Activated CD8-positive, alpha-beta T cell treated with anti-CD3 and anti-CD28 coated beads, Interleukin-2, amount 10 ng/mL, durations not matched to agents 7 days and 5 days (primary cell): ENCODE measurements at regions not wholly inside any gene's neighbourhood (a gene's known extent, or its start where the extent isn't known, plus 50 kb on each side); places are given as distances from the start of the nearest gene placed in this dataset.
"Not testable (repeated sequence)": the region's sequence is repeated elsewhere in the genome, so short reads cannot be mapped to it uniquely, and the experiment has no call there.

Experiments used
- ATAC-seq: fragments of 150-1000 bp; cut with Tn5 transposase; one replicate; pipeline ENCODE4 v1.10.0; 2021; ENCODE audit warnings: moderate library complexity
- CTCF ChIA-PET: fragments of 350-600 bp; sonication (Branson Sonifier 250); formaldehyde crosslinking; loops from one replicate; lab custom pipeline; 2021; ENCODE audit warnings: antibody characterized with exemption; lab: Charles Lee
- POLR2A ChIA-PET: fragments of 350-600 bp; sonication (Branson Sonifier 250); formaldehyde crosslinking; loops from one replicate; lab custom pipeline; 2021; ENCODE audit warnings: antibody characterized with exemption; lab: Charles Lee
- DNase-seq: peaks from one replicate; pipeline ENCODE4 v3.0.0-alpha.2; 2020
- H3K27ac Mint-ChIP-seq: one replicate; pipeline ENCODE4 v1.8.0; 2021; ENCODE audit warnings: mild to moderate bottlenecking, mixed read lengths
- H3K27me3 Mint-ChIP-seq: one replicate; pipeline ENCODE4 v1.8.0; 2021; ENCODE audit warnings: low read depth, mixed read lengths
- H3K36me3 Mint-ChIP-seq: one replicate; pipeline ENCODE4 v1.8.0; 2021; ENCODE audit warnings: low read depth, mixed read lengths
- H3K4me1 Mint-ChIP-seq: one replicate; pipeline ENCODE4 v1.8.0; 2021; ENCODE audit warnings: low read depth, mixed read lengths
- H3K4me3 Mint-ChIP-seq: one replicate; pipeline ENCODE4 v1.8.0; 2021; ENCODE audit warnings: mild to moderate bottlenecking, mixed read lengths
- H3K9me3 Mint-ChIP-seq: one replicate; pipeline ENCODE4 v1.8.0; 2022; ENCODE audit warnings: mixed read lengths; ENCODE audit not compliant: insufficient read depth

DNA sequence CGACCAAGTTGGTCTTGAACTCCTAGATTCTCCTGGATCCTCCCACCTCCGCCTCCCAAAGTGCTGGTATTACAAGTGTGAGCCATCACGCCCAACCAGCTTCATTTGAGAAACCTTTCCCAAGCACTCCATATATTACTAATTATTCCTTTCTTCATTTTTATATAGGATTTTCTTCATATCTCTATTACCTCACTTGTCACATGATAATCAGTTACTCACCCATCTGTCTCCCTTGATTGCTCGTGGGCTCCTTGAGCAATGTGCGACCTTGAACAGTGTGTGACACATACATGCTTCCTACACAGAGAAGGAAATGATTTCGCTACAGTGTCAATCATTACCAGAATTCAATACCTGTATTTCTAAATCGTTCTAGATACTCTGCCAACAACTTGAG, 110.7 kb upstream of the C2CD4B start:
- ATAC-seq (no peak), DNase-seq (no peak)
- ChIA-PET CTCF (no interaction called here), POLR2A (no interaction called here)
- no peaks in the 10 kb centered on the region for H3K36me3 Mint-ChIP-seq
- peaks cover 26% of the 10 kb centered on the region for H3K27me3 Mint-ChIP-seq
- no peak overlapping the region for H3K4me3 Mint-ChIP-seq
- no peaks in the 10 kb centered on the region for H3K4me1 Mint-ChIP-seq
- H3K9me3 Mint-ChIP-seq: peaks cover 5% of the 10 kb centered on the region
- H3K27ac Mint-ChIP-seq: no peak overlapping the region

DNA sequence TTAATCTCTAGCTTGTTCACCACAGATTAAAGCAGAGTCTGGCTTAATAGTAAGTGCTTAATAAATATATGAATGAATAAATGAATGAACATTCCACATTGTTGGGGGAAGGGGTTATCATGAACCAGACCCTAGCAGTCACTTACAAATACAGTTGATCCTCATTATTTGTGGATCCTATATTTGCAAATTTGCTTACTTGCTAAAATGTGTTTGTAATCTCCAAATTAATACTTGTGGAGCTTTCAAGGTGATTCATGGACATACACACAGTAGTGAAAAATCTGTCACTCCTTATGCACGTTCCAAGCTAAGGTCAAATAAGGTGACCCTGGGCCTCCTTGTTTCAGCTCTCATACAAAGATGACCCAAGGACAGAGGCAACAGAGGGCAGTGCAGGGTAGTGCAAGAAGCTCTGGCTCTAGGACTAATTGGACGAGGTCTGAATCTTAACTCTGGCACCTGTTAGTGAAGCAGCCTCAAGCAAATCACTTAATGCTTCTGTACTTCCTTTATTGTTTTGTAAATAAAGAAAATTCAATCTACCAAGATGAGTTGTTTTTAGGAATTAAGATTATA, 112.8 kb upstream of the C2CD4B start:
- Mint-ChIP-seq H3K4me1 (no peaks in the 10 kb centered on the region), H3K27me3 (peaks cover 33% of the 10 kb centered on the region), H3K9me3 (no peaks in the 10 kb centered on the region), H3K36me3 (no peaks in the 10 kb centered on the region), H3K4me3 (no peak overlapping the region), H3K27ac (no peak overlapping the region)
- CTCF ChIA-PET: no interaction called here
- POLR2A ChIA-PET: no interaction called here
- DNase-seq: no peak
- no peak for ATAC-seq

- Mint-ChIP-seq H3K27me3 (peaks cover 36% of the 10 kb centered on the region), H3K9me3 (no peaks in the 10 kb centered on the region), H3K36me3 (no peaks in the 10 kb centered on the region), H3K4me1 (no peaks in the 10 kb centered on the region), H3K4me3 (no peak overlapping the region), H3K27ac (no peak overlapping the region)
- DNase-seq (no peak), ATAC-seq (no peak)
- CTCF ChIA-PET: no interaction called here
- POLR2A ChIA-PET: no interaction called here
Measured at GRCh38 chr15:62278534-62278933, 113.4 kb upstream of the C2CD4B start.

DNA sequence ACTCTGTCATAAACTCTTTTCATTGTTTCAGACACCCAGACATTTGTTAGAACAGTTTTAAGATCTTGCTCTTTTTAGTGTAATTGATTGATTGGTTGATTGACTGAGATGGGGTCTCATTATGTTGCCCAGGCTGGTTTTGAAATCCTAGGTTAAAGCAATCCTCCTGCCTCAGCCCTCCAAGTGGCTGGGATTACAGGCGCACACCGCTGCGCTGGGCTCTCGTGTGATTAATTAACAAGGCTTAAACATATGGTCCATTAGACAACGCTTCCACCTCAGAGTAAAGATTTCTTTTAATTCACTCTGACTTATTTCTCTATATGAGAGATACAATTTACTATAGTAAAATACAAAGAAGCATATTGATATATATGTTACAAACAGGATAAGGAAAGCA, 114.0 kb upstream of the C2CD4B start:
- DNase-seq: no peak
- no peak for ATAC-seq
- Mint-ChIP-seq H3K27me3 (peaks cover 36% of the 10 kb centered on the region), H3K9me3 (no peaks in the 10 kb centered on the region), H3K36me3 (no peaks in the 10 kb centered on the region), H3K27ac (no peak overlapping the region), H3K4me3 (no peak overlapping the region), H3K4me1 (no peaks in the 10 kb centered on the region)
- CTCF ChIA-PET: no interaction called here
- POLR2A ChIA-PET: no interaction called here

GRCh38 chr15:62280625-62281024, 115.5 kb upstream of the C2CD4B start:
- Mint-ChIP-seq H3K9me3 (no peaks in the 10 kb centered on the region), H3K4me3 (no peak overlapping the region), H3K36me3 (no peaks in the 10 kb centered on the region), H3K27me3 (peaks cover 37% of the 10 kb centered on the region), H3K27ac (no peak overlapping the region), H3K4me1 (no peaks in the 10 kb centered on the region)
- ATAC-seq (no peak), DNase-seq (no peak)
- CTCF ChIA-PET: interaction anchor here (0.9 kb wide), 1 partner anchor 27 kb away, joined by 3 read pairs; no protein-coding TSS in a partner anchor
- POLR2A ChIA-PET: no interaction called here

- H3K4me3 Mint-ChIP-seq, ATAC-seq, DNase-seq, POLR2A ChIA-PET, H3K9me3 Mint-ChIP-seq, H3K36me3 Mint-ChIP-seq, CTCF ChIA-PET, H3K4me1 Mint-ChIP-seq, H3K27ac Mint-ChIP-seq: not testable (repeated sequence)
- peaks cover 35% of the 10 kb centered on the region for H3K27me3 Mint-ChIP-seq
Measured at GRCh38 chr15:62281801-62282200, 116.7 kb upstream of the C2CD4B start.

- Mint-ChIP-seq H3K27me3 (peaks cover 31% of the 10 kb centered on the region), H3K36me3 (no peaks in the 10 kb centered on the region), H3K4me1 (no peaks in the 10 kb centered on the region), H3K27ac (no peak overlapping the region), H3K9me3 (no peaks in the 10 kb centered on the region), H3K4me3 (no peak overlapping the region)
- POLR2A ChIA-PET: no interaction called here
- ATAC-seq (no peak), DNase-seq (no peak)
- CTCF ChIA-PET: no interaction called here
Measured at GRCh38 chr15:62287066-62287857, 122.2 kb upstream of the C2CD4B start.

GRCh38 chr15:62288361-62289017, 123.4 kb upstream of the C2CD4B start:
- Mint-ChIP-seq H3K4me3 (no peak overlapping the region), H3K27ac (no peak overlapping the region), H3K36me3 (no peaks in the 10 kb centered on the region), H3K4me1 (no peaks in the 10 kb centered on the region), H3K9me3 (no peaks in the 10 kb centered on the region), H3K27me3 (peaks cover 34% of the 10 kb centered on the region)
- no peak for DNase-seq
- ChIA-PET POLR2A (no interaction called here), CTCF (no interaction called here)
- no peak for ATAC-seq

- H3K27ac Mint-ChIP-seq: no peak overlapping the region
- peaks cover 35% of the 10 kb centered on the region for H3K27me3 Mint-ChIP-seq
- H3K4me1 Mint-ChIP-seq: no peaks in the 10 kb centered on the region
- no peak for ATAC-seq
- H3K36me3 Mint-ChIP-seq: no peaks in the 10 kb centered on the region
- H3K9me3 Mint-ChIP-seq: no peaks in the 10 kb centered on the region
- ChIA-PET POLR2A (no interaction called here), CTCF (interaction anchor here (0.8 kb wide), 1 partner anchor 37 kb away, joined by 3 read pairs; no protein-coding TSS in a partner anchor)
- no peak for DNase-seq
- no peak overlapping the region for H3K4me3 Mint-ChIP-seq
Measured at GRCh38 chr15:62291262-62291661, 126.2 kb upstream of the C2CD4B start.

DNA sequence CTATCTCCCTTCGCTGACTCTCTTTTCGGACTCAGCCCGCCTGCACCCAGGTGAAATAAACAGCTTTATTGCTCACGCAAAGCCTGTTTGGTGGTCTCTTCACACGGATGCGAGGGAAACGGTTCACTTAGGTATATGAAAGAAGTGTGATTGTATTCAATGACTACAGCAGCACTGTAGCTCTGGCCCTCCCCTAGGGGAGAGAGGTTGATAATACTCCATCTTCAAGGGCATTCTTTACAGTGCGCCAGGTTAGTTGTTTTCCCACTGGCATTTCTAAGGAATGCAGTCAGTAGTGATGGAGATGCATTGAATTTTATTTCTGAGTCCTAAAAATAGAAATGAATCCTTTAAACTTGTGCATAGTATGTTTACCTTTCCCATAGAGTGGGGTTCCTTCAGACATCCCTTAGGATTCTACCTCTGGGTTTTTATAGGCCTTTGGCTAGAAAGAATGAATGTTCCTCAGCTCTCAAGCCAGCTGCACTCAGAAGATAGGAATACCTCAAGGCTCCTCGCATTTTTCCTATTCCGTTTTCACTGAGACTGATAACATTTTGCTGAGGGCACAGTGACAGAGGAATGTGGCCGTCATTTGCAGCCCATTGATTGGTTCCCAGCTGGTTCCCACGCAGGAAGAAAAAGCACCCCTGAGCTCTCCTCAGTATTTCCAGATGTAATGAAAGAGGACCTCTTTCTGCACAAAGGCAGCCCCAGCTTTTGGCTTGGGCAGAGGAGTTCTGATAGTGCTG, 131.8 kb upstream of the C2CD4B start:
- no peaks in the 10 kb centered on the region for H3K4me1 Mint-ChIP-seq
- peaks cover 18% of the 10 kb centered on the region for H3K27me3 Mint-ChIP-seq
- ChIA-PET CTCF (no interaction called here), POLR2A (no interaction called here)
- no peaks in the 10 kb centered on the region for H3K9me3 Mint-ChIP-seq
- DNase-seq (no peak), ATAC-seq (no peak)
- H3K36me3 Mint-ChIP-seq: no peaks in the 10 kb centered on the region
- H3K27ac Mint-ChIP-seq: no peak overlapping the region
- no peak overlapping the region for H3K4me3 Mint-ChIP-seq

DNA sequence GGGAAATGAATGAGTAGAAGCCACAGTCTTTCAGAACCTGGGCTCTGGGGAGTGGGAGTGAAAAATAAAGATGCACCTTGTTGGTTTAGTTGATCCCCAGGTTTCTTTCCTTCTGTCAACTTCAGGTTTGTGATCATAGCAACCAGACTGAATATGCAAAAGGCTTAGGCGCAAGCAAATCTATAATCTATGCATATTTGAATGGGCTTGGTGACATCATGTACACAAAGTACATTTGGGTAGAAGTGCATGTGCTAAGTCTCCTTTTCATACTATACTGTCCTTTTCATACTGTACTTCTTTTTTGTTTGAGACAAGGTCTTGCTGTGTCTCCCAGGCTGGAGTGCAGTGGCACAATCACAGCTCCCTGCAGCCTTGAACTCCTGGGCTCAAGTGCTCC, 132.4 kb upstream of the C2CD4B start:
- POLR2A ChIA-PET: no interaction called here
- Mint-ChIP-seq H3K9me3 (no peaks in the 10 kb centered on the region), H3K36me3 (no peaks in the 10 kb centered on the region), H3K27ac (no peak overlapping the region), H3K4me1 (no peaks in the 10 kb centered on the region), H3K4me3 (no peak overlapping the region), H3K27me3 (peaks cover 19% of the 10 kb centered on the region)
- CTCF ChIA-PET: no interaction called here
- no peak for ATAC-seq
- no peak for DNase-seq

DNA sequence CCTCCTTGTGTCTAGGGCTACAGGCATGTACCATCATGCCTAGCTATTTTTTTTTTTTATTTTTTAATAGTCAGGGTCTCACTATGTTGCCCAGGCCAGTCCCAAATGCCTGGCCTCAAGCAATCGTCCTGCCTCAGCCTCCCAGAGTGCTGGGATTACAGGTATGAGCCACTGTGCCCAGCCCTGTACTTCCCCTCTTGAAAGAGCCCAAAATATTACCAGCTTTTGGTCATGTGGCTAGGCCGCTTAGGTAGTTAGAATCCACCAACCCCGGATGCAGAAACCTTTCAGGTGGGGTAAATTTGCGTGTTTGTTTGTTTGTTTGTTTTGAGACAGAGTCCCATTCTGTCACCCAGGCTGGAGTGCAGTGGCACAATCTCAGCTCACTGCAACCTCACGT, 132.8 kb upstream of the C2CD4B start:
- peaks cover 18% of the 10 kb centered on the region for H3K27me3 Mint-ChIP-seq
- ChIA-PET CTCF (no interaction called here), POLR2A (no interaction called here)
- H3K4me3 Mint-ChIP-seq: no peak overlapping the region
- ATAC-seq (no peak), DNase-seq (no peak)
- H3K27ac Mint-ChIP-seq: no peak overlapping the region
- H3K9me3 Mint-ChIP-seq: no peaks in the 10 kb centered on the region
- no peaks in the 10 kb centered on the region for H3K36me3 Mint-ChIP-seq
- no peaks in the 10 kb centered on the region for H3K4me1 Mint-ChIP-seq
